ENCODE measurements at regions not wholly inside any gene's neighbourhood (a gene's known extent, or its start where the extent isn't known, plus 50 kb on each side); places are given as distances from the start of the nearest gene placed in this dataset.

- TF ChIP-seq CTCF (optimal IDR thresholded peaks at IDR 0.05 in 1 of 3, IDR thresholded peaks at IDR 0.05 in 1 of 3, conservative IDR thresholded peaks at IDR 0.05 in 1 of 3; ENCODE audit: extremely low read depth in 1 of 3, insufficient read depth in 2 of 3, low read length in 3 of 3) (peak in 1 of 3 experiments; percentile 18), EZH2 (IDR thresholded peaks at IDR 0.05; ENCODE audit: low read length) (no peak)
Observed at GRCh38 chr16:47928008-47928407, 227.8 kb downstream of the ABCC12 start.
